Glutamatergic neuron (in vitro differentiated cells): ENCODE measurements at regions not wholly inside any gene's neighbourhood (a gene's known extent, or its start where the extent isn't known, plus 50 kb on each side); places are given as distances from the start of the nearest gene placed in this dataset.
A peak's percentile ranks its signal among the peaks of the same experiment; 100 is the strongest.

Source experiments
- DNase-seq: peaks from one replicate; pipeline ENCODE4 v3.0.0; 2022
- H3K27ac Mint-ChIP-seq: one replicate; pipeline ENCODE4 v1.8.0; 2020; ENCODE audit warnings: mild to moderate bottlenecking, mixed read lengths, inconsistent platforms; ENCODE audit not compliant: unreplicated experiment
- H3K27me3 Mint-ChIP-seq: one replicate; pipeline ENCODE4 v1.8.0; 2020; ENCODE audit warnings: mild to moderate bottlenecking, moderate library complexity, mixed read lengths, inconsistent platforms; ENCODE audit not compliant: unreplicated experiment
- H3K36me3 Mint-ChIP-seq: one replicate; pipeline ENCODE4 v1.8.0; 2020; ENCODE audit warnings: mild to moderate bottlenecking, mixed read lengths, inconsistent platforms; ENCODE audit not compliant: unreplicated experiment
- H3K4me1 Mint-ChIP-seq: one replicate; pipeline ENCODE4 v1.8.0; 2020; ENCODE audit warnings: mild to moderate bottlenecking, low read depth, mixed read lengths, inconsistent platforms; ENCODE audit not compliant: unreplicated experiment
- H3K4me3 Mint-ChIP-seq: one replicate; pipeline ENCODE4 v1.8.0; 2020; ENCODE audit warnings: mild to moderate bottlenecking, mixed read lengths, inconsistent platforms; ENCODE audit not compliant: unreplicated experiment
- H3K9me3 Mint-ChIP-seq: one replicate; pipeline ENCODE4 v1.8.0; 2020; ENCODE audit warnings: mild to moderate bottlenecking, moderate library complexity, mixed read lengths, inconsistent platforms; ENCODE audit not compliant: unreplicated experiment
- TF ChIP-seq, protein P1 (sequence below): fragments of 200-600 bp; sonication (generic); IDR thresholded peaks from one replicate; pipeline ENCODE4 v1.5.0; 2021; ENCODE audit not compliant: partially characterized antibody, unreplicated experiment

DNA sequence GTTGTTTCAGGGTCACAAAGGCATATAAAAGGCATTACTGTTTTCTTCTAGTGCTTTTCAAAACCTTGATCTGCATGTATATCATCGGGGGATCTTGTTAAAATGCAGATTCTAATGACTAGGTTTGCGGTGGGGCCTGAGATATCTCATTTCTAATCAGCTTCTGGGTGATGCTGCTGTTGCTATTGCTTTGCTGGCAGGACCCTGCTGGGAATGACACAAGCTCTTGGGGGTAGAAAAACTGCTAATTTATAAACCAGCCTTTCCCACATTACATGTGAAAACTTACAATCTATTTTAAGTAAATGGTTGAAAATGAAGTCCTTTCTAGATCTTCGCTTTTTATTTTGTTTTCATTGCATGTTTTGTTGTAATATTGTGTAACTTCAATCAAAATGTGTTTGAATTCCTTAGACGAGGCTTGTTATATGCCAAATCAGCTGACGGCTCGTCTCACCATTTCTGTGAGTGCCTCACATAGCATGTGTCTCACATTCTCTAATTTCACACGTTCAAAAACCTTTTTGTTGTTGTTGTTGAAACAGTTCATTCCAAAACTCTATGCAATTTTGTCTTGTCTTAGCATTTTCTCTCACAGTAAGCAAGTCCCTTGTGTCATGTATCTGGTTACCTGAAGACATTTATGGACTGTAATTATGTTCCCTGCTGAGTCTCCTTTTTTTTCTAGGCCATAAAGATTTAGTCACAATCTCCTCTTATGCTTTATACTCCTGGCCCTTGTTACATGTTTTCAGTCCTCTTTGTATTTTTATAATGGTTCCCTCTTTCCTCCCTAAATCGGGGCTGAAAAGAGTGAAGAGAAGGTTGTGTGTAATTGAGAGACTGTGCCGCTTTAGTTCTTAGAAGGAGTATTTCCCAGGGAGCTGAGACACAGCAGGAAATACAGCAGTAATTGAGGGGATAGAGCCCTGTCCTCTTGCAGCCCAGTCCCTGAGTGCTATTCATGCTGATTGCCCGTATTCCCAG lies 521.0 kb upstream of the SEMA6A start:
- Mint-ChIP-seq H3K9me3 (peaks cover 2% of the 10 kb centered on the region), H3K4me1 (peaks cover 23% of the 10 kb centered on the region), H3K4me3 (peak overlapping the region; percentile 7), H3K36me3 (no peaks in the 10 kb centered on the region), H3K27me3 (no peaks in the 10 kb centered on the region), H3K27ac (no peak overlapping the region)
- no peak for DNase-seq
- TF ChIP-seq, protein P1, sequence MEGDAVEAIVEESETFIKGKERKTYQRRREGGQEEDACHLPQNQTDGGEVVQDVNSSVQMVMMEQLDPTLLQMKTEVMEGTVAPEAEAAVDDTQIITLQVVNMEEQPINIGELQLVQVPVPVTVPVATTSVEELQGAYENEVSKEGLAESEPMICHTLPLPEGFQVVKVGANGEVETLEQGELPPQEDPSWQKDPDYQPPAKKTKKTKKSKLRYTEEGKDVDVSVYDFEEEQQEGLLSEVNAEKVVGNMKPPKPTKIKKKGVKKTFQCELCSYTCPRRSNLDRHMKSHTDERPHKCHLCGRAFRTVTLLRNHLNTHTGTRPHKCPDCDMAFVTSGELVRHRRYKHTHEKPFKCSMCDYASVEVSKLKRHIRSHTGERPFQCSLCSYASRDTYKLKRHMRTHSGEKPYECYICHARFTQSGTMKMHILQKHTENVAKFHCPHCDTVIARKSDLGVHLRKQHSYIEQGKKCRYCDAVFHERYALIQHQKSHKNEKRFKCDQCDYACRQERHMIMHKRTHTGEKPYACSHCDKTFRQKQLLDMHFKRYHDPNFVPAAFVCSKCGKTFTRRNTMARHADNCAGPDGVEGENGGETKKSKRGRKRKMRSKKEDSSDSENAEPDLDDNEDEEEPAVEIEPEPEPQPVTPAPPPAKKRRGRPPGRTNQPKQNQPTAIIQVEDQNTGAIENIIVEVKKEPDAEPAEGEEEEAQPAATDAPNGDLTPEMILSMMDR, result no peak

DNA sequence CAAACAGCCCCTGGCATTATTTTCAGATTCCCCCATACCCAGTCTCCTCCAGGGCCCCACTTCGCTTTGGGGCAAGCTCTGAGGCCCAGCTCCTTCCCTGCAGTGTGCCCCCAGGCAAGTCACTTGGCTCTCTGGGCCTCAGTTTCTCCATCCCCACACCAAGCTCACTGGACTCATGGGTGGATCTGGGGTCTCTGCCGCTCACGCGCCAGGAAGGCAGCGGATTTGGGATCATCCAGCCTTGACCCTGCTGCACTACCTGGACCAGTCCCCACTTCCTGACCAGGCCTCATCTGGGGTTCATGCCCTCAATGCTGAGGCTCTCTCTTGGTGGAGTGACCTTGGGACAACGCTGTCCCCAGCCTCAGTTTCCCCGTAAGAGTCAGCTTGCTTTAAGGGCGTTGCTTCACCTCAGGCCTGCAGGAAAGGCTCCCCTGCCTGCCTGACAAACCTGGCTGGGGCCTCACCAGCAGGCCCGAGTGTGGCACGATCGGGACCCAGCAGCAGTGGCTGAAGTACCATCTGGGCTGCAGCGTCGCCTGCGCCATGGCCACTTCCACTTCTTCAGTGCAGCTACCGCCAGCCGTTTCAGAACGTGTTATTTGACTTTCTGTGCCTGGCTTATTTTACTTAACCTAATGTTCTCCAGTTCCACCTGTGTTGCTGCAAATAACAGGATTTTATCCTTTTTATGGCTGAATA lies 519.6 kb upstream of the SEMA6A start:
- Mint-ChIP-seq H3K36me3 (no peaks in the 10 kb centered on the region), H3K9me3 (peaks cover 2% of the 10 kb centered on the region), H3K27ac (no peak overlapping the region), H3K4me1 (peaks cover 23% of the 10 kb centered on the region), H3K4me3 (no peak overlapping the region), H3K27me3 (no peaks in the 10 kb centered on the region)
- no peak for DNase-seq
- TF ChIP-seq, protein P1, result no peak

DNA sequence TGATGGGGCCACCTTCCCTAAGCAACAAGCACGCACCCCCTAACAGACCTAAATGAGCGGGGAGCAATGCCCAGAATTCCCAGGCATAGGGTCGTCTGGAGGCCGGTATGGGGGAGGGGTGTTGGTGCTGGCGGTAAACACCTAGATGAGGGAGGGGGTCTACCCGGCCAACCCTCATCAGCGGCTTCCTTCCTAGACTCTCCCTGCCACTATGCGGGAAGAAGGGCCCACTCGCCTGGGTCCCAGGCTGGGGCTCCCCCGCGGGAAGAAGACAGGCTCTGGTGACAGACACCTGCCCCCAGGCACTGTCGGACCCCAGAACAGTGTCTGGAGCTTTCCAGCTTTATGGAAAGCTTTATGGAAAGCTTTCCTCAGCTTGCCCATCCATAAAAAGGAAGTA lies 519.0 kb upstream of the SEMA6A start:
- H3K27ac Mint-ChIP-seq, result no peak overlapping the region
- peaks cover 23% of the 10 kb centered on the region for H3K4me1 Mint-ChIP-seq
- DNase-seq, result no peak
- TF ChIP-seq, protein P1, result no peak
- no peaks in the 10 kb centered on the region for H3K36me3 Mint-ChIP-seq
- H3K9me3 Mint-ChIP-seq, result peaks cover 2% of the 10 kb centered on the region
- no peaks in the 10 kb centered on the region for H3K27me3 Mint-ChIP-seq
- H3K4me3 Mint-ChIP-seq, result no peak overlapping the region

DNA sequence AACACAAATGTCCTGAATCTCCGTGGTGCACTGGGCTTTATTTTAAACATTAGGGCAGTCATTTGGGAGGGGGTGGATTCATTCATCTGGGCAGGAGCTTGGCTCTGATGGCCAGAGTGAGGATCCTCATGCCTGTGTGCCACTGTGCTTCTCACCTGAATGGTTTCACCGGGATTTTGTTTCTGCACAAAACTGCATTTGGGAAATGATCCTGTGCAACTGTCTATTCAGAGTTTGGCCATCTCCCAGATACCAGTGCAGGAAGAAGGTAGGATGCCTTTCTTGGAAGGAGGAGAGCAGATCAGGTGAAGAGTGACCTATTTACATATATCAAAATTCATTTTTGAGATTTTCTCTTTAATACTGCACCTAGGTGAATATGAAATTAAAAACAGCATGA lies 514.4 kb upstream of the SEMA6A start:
- Mint-ChIP-seq H3K9me3 (no peaks in the 10 kb centered on the region), H3K27me3 (peaks cover 2% of the 10 kb centered on the region), H3K4me3 (no peak overlapping the region), H3K4me1 (peaks cover 3% of the 10 kb centered on the region), H3K36me3 (no peaks in the 10 kb centered on the region), H3K27ac (no peak overlapping the region)
- TF ChIP-seq, protein P1, result no peak
- no peak for DNase-seq

DNA sequence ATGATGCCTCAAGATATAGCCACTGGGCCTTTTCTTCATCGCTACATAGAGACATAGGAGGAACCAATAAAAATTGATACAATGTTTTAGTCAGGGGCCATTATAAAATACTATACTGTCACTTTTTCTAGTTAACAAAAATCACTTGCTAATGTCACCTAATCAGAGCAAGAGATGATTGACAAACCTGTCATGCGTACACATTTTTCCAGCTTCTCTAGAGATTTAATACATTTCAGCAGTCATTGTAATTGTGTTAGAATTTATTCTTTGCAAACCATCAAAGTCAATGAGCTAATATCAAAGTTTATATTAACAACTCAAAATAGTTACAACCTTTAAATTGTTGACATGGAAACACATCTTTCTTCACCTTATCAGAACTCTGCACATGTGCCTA lies 513.6 kb upstream of the SEMA6A start:
- no peak overlapping the region for H3K4me3 Mint-ChIP-seq
- DNase-seq, result no peak
- peaks cover 2% of the 10 kb centered on the region for H3K27me3 Mint-ChIP-seq
- H3K27ac Mint-ChIP-seq, result no peak overlapping the region
- TF ChIP-seq, protein P1, result no peak
- no peaks in the 10 kb centered on the region for H3K36me3 Mint-ChIP-seq
- no peaks in the 10 kb centered on the region for H3K9me3 Mint-ChIP-seq
- H3K4me1 Mint-ChIP-seq, result peaks cover 4% of the 10 kb centered on the region
